Kidney epithelial cell (primary cell): ENCODE measurements at regions not wholly inside any gene's neighbourhood (a gene's known extent, or its start where the extent isn't known, plus 50 kb on each side); places are given as distances from the start of the nearest gene placed in this dataset.

ENCODE experiments used
- DNase-seq: peaks from one replicate; pipeline ENCODE4 v3.0.0-alpha.2; 2010; ENCODE audit warnings: low read depth
- H3K27me3 ChIP-seq: 2 replicates; pipeline ENCODE4 v1.6.0; 2011; ENCODE audit warnings: low read length; ENCODE audit not compliant: control insufficient read depth, insufficient read depth
- H3K36me3 ChIP-seq: 2 replicates; pipeline ENCODE4 v1.5.1; 2011; ENCODE audit warnings: low read length; ENCODE audit not compliant: control insufficient read depth, insufficient read depth
- H3K4me3 ChIP-seq: 2 replicates; pipeline ENCODE4 v1.5.1; 2011; ENCODE audit warnings: low read depth, mild to moderate bottlenecking, control low read depth, low read length
- CTCF ChIP-seq: IDR thresholded peaks from 2 replicates; pipeline ENCODE4 v1.5.1; 2011; ENCODE audit warnings: mild to moderate bottlenecking, moderate library complexity, low read length, control low read depth, inconsistent platforms; ENCODE audit not compliant: insufficient read depth, poor library complexity, severe bottlenecking

DNA sequence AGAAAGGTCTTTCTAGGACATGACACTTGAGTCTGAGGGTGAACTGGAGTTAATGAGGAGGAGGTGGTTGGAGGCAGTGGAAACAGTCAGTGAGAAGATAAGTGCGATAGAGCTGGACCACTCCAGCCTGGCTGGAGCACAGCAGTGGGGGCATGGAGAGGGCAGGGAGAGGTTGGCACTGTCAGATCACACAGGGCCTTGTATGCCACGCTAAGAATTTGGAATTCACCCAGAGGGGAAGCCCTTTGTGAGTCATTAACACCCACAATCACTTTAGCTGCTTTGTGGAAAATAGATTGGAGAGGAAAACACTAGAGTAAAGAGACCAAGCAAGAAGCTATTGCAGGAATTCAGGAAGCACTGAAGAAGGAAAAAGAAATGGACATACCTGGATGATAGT, 83.3 kb downstream of the ZNF621 start:
- no peak for TF ChIP-seq CTCF
- no peak overlapping the region for H3K4me3 ChIP-seq
- no peak for DNase-seq
- H3K27me3 ChIP-seq: no peaks in the 10 kb centered on the region
- H3K36me3 ChIP-seq: no peaks in the 10 kb centered on the region

DNA sequence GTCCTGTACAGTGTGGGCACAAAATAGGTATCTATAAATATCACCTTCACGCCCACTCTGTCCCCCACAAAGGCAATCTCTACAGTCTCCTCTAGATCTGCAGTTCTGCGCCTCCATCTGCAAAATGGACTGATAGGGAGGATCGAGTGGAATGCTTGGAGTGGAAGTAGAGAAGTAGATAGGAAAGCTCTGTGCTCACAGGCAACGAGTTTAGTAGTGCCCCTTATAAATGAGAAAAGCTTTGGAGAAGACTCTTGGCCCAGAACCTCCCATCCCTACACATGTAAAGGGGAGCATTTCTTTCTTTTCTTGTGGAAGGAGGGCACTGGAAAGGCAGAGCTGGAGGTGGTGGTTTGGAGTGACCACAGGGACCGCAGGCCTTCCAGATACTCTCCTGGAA, 88.5 kb downstream of the ZNF621 start:
- Histone ChIP-seq H3K4me3 (no peak overlapping the region), H3K27me3 (peaks cover 14% of the 10 kb centered on the region), H3K36me3 (no peaks in the 10 kb centered on the region)
- no peak for DNase-seq
- TF ChIP-seq CTCF: no peak

- no peak for DNase-seq
- Histone ChIP-seq H3K4me3 (peak overlapping the region; percentile 9), H3K27me3 (peaks cover 14% of the 10 kb centered on the region), H3K36me3 (no peaks in the 10 kb centered on the region)
- no peak for TF ChIP-seq CTCF
These were observed 90.6 kb downstream of the ZNF621 start for GRCh38 chr3:40615110-40615915.

DNA sequence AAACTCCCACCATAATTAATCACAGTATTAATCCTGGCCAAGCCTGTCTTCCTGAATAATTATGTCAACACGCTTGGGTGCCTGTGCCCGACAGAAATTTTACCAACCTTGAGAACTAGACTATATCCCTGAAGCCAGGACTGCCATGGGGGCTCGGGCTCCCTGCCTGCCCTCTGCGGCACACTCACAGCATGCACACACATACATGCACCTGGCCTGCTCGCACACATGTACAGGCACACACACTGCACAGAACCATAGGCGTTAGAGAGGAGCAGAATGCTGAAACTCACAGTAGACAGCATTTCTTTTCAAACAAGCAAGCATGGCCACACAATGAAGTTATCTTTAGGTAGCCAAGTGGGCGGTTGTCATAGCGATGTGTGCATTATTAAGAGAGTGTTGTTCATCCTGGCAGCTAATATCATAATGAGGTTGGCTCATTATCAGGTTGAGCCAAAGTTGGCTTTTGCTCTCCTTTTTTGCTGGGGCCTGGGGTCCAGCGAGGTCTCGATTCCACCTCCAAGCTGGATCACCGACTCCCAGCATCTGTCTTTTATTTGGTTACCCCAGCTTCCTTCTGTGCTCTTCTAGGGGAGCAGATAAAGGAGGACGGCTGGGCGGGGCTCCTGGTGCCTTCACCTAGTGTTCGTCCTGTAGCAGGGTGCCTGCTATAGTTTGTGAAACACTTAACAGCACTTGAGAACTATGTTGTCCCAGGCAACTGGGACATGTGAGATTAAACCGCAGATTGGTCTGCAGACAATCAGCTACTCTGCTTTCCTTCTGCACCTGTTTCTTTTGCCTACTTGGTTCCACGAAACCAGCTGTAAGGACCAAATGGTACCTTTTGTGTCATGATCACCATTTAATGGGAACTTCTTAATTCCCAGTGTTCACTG, 91.4 kb downstream of the ZNF621 start:
- peaks cover 14% of the 10 kb centered on the region for H3K27me3 ChIP-seq
- H3K4me3 ChIP-seq: peak overlapping the region; percentile 9
- no peak for TF ChIP-seq CTCF
- no peak for DNase-seq
- H3K36me3 ChIP-seq: no peaks in the 10 kb centered on the region

DNA sequence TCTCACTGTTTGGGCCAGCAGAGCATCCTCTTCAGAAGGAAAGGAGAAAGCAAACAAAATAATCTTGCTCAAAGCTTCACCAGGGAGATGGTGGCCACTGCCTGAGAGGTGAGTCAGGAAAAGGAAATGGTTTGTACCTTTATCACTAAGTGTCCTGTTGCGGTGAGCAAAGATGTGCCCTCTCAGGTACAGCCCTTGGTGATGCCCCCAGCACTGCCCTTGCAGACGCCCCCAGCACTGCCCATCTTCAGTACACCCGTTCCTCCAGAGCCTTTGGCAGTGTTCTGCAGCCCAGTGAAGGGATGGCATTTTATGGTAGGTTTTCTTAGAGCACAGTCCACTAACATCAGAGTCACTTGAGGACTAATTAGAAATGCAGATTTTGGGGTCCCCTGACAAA, 92.3 kb downstream of the ZNF621 start:
- no peak for TF ChIP-seq CTCF
- peaks cover 14% of the 10 kb centered on the region for H3K27me3 ChIP-seq
- no peak for DNase-seq
- H3K4me3 ChIP-seq: no peak overlapping the region
- H3K36me3 ChIP-seq: no peaks in the 10 kb centered on the region

DNA sequence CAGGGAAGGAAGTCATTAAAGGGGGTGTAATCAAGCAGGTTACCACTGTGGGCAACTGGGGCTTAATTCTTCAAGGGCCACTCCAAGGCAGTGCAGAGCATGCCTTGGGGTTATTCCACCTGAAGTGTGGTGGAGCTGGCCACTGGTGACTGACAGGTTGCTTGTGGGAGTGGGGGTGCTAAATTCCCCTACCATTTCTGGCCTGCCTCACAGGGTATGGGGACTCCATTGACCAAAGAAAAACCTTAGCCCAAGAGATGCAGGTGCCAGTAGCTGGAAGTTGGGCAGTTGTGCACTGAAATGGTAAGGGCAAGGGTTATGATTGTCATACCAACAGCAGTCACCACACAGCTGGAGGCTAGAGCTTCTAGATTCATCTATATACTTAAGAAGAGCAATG, 93.4 kb downstream of the ZNF621 start:
- Histone ChIP-seq H3K27me3 (peaks cover 14% of the 10 kb centered on the region), H3K36me3 (no peaks in the 10 kb centered on the region), H3K4me3 (no peak overlapping the region)
- TF ChIP-seq CTCF: no peak
- no peak for DNase-seq
